Panc1 (cell line): ENCODE measurements at regions not wholly inside any gene's neighbourhood (a gene's known extent, or its start where the extent isn't known, plus 50 kb on each side); places are given as distances from the start of the nearest gene placed in this dataset.

ENCODE experiments used
- ATAC-seq: fragments of 200-7000 bp; cut with Tn5 transposase; 2 replicates; pipeline ENCODE4 v1.9.1; 2020; ENCODE audit warnings: mild to moderate bottlenecking, moderate library complexity
- BruUV-seq: library from RNA; stranded (reverse); fragments of 400-500 nt; replicated peaks from 2 replicates; lab custom pipeline; 2021; lab: Mats Ljungman, UMichigan
- CTCF ChIA-PET: fragments of 300-600 bp; sonication (Branson Sonifier 250); formaldehyde crosslinking; loops from one replicate; lab custom pipeline; 2022; ENCODE audit warnings: antibody characterized with exemption; lab: Charles Lee
- POLR2A ChIA-PET: fragments of 300-600 bp; sonication (Branson Sonifier 250); formaldehyde crosslinking; loops from one replicate; lab custom pipeline; 2022; ENCODE audit warnings: antibody characterized with exemption; lab: Charles Lee
- DNase-seq: peaks from one replicate; pipeline ENCODE4 v3.0.0-alpha.2; 2010; ENCODE audit warnings: low read depth, low spot score
- H3K27ac ChIP-seq: 2 replicates; pipeline ENCODE4 v1.5.1; 2011; ENCODE audit warnings: mild to moderate bottlenecking, low read length, inconsistent platforms
- H3K27me3 ChIP-seq: fragments of 200-500 bp; sonication (Bioruptor generic); 2 replicates; pipeline ENCODE4 v1.6.0; 2014; ENCODE audit warnings: low read length, inconsistent platforms; ENCODE audit not compliant: control insufficient read depth, insufficient read depth
- H3K36me3 ChIP-seq: fragments of 200-500 bp; sonication (Bioruptor generic); 2 replicates; pipeline ENCODE4 v1.5.1; 2014; ENCODE audit warnings: inconsistent platforms, mild to moderate bottlenecking, low read length, moderate library complexity; ENCODE audit not compliant: control insufficient read depth, insufficient read depth
- H3K4me1 ChIP-seq: 2 replicates; pipeline ENCODE4 v1.5.1; 2011; ENCODE audit warnings: inconsistent platforms, mild to moderate bottlenecking, low read length, moderate library complexity; ENCODE audit not compliant: control insufficient read depth, insufficient read depth
- H3K4me3 ChIP-seq, 2 experiments: 2 replicates each; pipeline ENCODE4 v1.5.1; 2011 to 2012; ENCODE audit warnings: low read depth in 2 of 2, low read length in 2 of 2, mild to moderate bottlenecking in 2 of 2, inconsistent platforms in 1 of 2, moderate library complexity in 1 of 2
- H3K9me3 ChIP-seq: fragments of 200-500 bp; sonication (Bioruptor generic); 2 replicates; pipeline ENCODE4 v1.5.1; 2014; ENCODE audit warnings: low read depth, mild to moderate bottlenecking, inconsistent platforms, low read length, moderate library complexity; ENCODE audit not compliant: control insufficient read depth, insufficient read depth
- CTCF ChIP-seq: fragments of 450-650 bp; IDR thresholded peaks from 2 replicates; pipeline ENCODE4 v1.5.1; 2017; ENCODE audit warnings: mild to moderate bottlenecking
- POLR2AphosphoS5 ChIP-seq: IDR thresholded peaks from 2 replicates; pipeline ENCODE4 v1.6.1; 2012; ENCODE audit warnings: mild to moderate bottlenecking, low read depth, low read length, moderate library complexity
- REST ChIP-seq, 2 experiments: IDR thresholded peaks; 2 replicates each; pipeline ENCODE4 v1.6.1; 2011 to 2012; ENCODE audit warnings: low read depth in 2 of 2, control low read depth in 1 of 2, low read length in 1 of 2, mild to moderate bottlenecking in 1 of 2, moderate library complexity in 1 of 2; ENCODE audit not compliant: insufficient read depth in 1 of 2
- SIN3A ChIP-seq: IDR thresholded peaks from 2 replicates; pipeline ENCODE4 v1.6.1; 2012; ENCODE audit warnings: low read depth, mild to moderate bottlenecking, low read length, moderate library complexity, borderline replicate concordance; ENCODE audit not compliant: insufficient read depth
- TCF7L2 ChIP-seq: IDR thresholded peaks from 2 replicates; pipeline ENCODE4 v1.6.1; 2011; ENCODE audit warnings: mild to moderate bottlenecking, low read depth, low read length, inconsistent platforms
- in situ Hi-C: cut with HindIII; loops from 2 replicates; pipeline ENCODE4 v1.10.0; 2016; ENCODE audit warnings: low sequenced_read_pairs, low pct_unique_long_range_greater_than_20kb
- intact Hi-C: fragments of 100-400 bp; cut with micrococcal nuclease; formaldehyde crosslinking; loops from one replicate; pipeline ENCODE4 v1.10.0; 2022; ENCODE audit not compliant: unreplicated experiment

DNA sequence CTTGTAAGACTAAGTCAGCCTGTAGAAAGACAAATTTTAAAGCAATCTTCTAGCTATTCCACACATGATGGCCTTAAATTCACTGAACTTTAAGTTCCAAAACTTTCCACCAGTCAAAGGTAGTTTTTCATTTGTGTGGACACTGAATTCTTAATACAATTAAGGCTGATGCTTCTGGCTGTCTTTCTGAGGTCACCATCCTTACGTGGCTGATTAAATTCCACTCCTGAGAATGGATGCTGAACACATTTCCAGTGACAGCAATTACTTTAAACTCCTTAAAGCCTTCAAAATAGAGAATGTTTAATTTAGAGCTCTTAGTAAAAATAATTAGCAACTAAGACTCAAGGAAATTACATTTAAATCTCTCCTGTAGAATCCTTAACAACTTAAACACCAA, 142.6 kb upstream of the COL1A2 start:
- ATAC-seq (no peak), DNase-seq (no peak)
- H3K27ac ChIP-seq: no peak overlapping the region
- ChIA-PET CTCF (no interaction called here), POLR2A (no interaction called here)
- no peaks in the 10 kb centered on the region; the same call in 1 of the 2 replicates for H3K36me3 ChIP-seq
- no peak overlapping the region for H3K4me3 ChIP-seq
- no peaks in the 10 kb centered on the region for H3K4me1 ChIP-seq
- intact Hi-C loops (no loop called here), in situ Hi-C loops (no loop called here)
- no peaks in the 10 kb centered on the region; the same call in none of the 2 replicates for H3K27me3 ChIP-seq
- TF ChIP-seq POLR2AphosphoS5 (no peak), REST (IDR thresholded peaks at IDR 0.05; ENCODE audit: insufficient read depth in 1 of 2, low read depth in 2 of 2, low read length in 1 of 2) (no peak), CTCF (no peak), TCF7L2 (no peak), SIN3A (no peak)
- no TSS peak for BruUV-seq
- no peaks in the 10 kb centered on the region for H3K9me3 ChIP-seq

DNA sequence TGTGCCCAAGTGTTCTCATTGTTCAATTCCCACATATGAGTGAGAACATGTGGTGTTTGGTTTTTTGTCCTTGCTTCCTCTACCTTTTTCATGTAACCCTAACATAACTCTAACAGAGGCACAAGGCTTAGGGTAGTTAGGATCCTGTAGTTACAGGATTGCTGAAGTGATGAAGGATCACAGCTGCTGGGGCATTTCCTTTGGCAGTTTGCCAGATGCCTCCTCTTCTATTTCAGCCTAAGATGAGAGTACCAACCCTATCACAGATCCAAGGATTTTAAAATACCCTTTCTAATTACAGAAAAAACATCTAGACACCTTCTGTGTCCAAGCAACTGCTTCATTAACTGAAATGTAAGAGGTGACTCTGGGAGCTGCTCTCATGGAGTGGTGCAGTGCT, 141.7 kb upstream of the COL1A2 start:
- in situ Hi-C loops (no loop called here), intact Hi-C loops (no loop called here)
- BruUV-seq: no TSS peak
- Histone ChIP-seq H3K4me3 (no peak overlapping the region), H3K36me3 (no peaks in the 10 kb centered on the region; the same call in 1 of the 2 replicates), H3K27ac (no peak overlapping the region), H3K4me1 (no peaks in the 10 kb centered on the region), H3K27me3 (no peaks in the 10 kb centered on the region; the same call in none of the 2 replicates), H3K9me3 (no peaks in the 10 kb centered on the region)
- POLR2A ChIA-PET: no interaction called here
- no peak for ATAC-seq
- TF ChIP-seq CTCF (no peak), POLR2AphosphoS5 (no peak), SIN3A (no peak), TCF7L2 (no peak), REST (IDR thresholded peaks at IDR 0.05; ENCODE audit: insufficient read depth in 1 of 2, low read depth in 2 of 2, low read length in 1 of 2) (no peak)
- CTCF ChIA-PET: no interaction called here
- no peak for DNase-seq
